ENCODE measurements at regions not wholly inside any gene's neighbourhood (a gene's known extent, or its start where the extent isn't known, plus 50 kb on each side); places are given as distances from the start of the nearest gene placed in this dataset.

GRCh38 chr3:162012633-162013032 lies 516.0 kb downstream of the OTOL1 start:
- POLR2A ChIA-PET, result no interaction called here
- H3K27ac ChIP-seq (ENCODE audit: extremely low read depth, low read depth, low read length), result no peak overlapping the region
- no peaks in the 10 kb centered on the region for H3K36me3 ChIP-seq (ENCODE audit: control insufficient read depth in 2 of 2, insufficient read depth in 1 of 2, low read length in 2 of 2)
- no peaks in the 10 kb centered on the region for H3K9me3 ChIP-seq (ENCODE audit: control insufficient read depth, insufficient read depth, low read depth, low read length)
- no peaks in the 10 kb centered on the region for H3K4me1 ChIP-seq (ENCODE audit: control insufficient read depth, insufficient read depth, low read length)
- TF ChIP-seq KLF17 (tag by site-specific recombination; IDR thresholded peaks at IDR 0.05), result no peak
- no peak for TF ChIP-seq AEBP2 (tag by site-specific recombination; IDR thresholded peaks at IDR 0.05; ENCODE audit: borderline replicate concordance)
- TF ChIP-seq ZBTB26 (tag by site-specific recombination; optimal IDR thresholded peaks at IDR 0.05), result no peak
- no peak for TF ChIP-seq MZF1 (tag by site-specific recombination; IDR thresholded peaks at IDR 0.05; ENCODE audit: borderline replicate concordance)
- TF ChIP-seq ZBTB11 (tag by site-specific recombination; conservative IDR thresholded peaks at IDR 0.05; ENCODE audit: low read depth), result no peak
- no peak for TF ChIP-seq PRDM6 (tag by site-specific recombination; IDR thresholded peaks at IDR 0.05)
- TF ChIP-seq HOXC10 (CRISPR knock-in tag; IDR thresholded peaks at IDR 0.05), result no peak
- no peak for TF ChIP-seq HOXD13 (CRISPR knock-in tag; IDR thresholded peaks at IDR 0.05; ENCODE audit: borderline replicate concordance)
- no peak for TF ChIP-seq SCRT2 (tag by site-specific recombination; IDR thresholded peaks at IDR 0.05)
- no peak for TF ChIP-seq TCF7L2 (IDR thresholded peaks at IDR 0.05; ENCODE audit: borderline replicate concordance, low read depth, low read length)
- no peak for TF ChIP-seq ZNF548 (tag by site-specific recombination; IDR thresholded peaks at IDR 0.05)
- TF ChIP-seq ZBTB10 (tag by site-specific recombination; IDR thresholded peaks at IDR 0.05), result no peak
- no peak for TF ChIP-seq ZIC2 (tag by site-specific recombination; IDR thresholded peaks at IDR 0.05)
- no peak for TF ChIP-seq ZNF843 (tag by site-specific recombination; IDR thresholded peaks at IDR 0.05)
- TF ChIP-seq ZNF2 (tag by site-specific recombination; IDR thresholded peaks at IDR 0.05), result no peak
- TF ChIP-seq ZNF529 (tag by site-specific recombination; IDR thresholded peaks at IDR 0.05; ENCODE audit: insufficient replicate concordance), result no peak
- TF ChIP-seq ZNF26 (tag by site-specific recombination; IDR thresholded peaks at IDR 0.05), result no peak
- no peak for TF ChIP-seq ZNF488 (tag by site-specific recombination; IDR thresholded peaks at IDR 0.05)
- no peak overlapping the region for H3K4me3 ChIP-seq (ENCODE audit: low read depth, low read length)
- CTCF ChIA-PET, result no interaction called here
